ENCODE measurements at regions not wholly inside any gene's neighbourhood (a gene's known extent, or its start where the extent isn't known, plus 50 kb on each side); places are given as distances from the start of the nearest gene placed in this dataset.

DNA sequence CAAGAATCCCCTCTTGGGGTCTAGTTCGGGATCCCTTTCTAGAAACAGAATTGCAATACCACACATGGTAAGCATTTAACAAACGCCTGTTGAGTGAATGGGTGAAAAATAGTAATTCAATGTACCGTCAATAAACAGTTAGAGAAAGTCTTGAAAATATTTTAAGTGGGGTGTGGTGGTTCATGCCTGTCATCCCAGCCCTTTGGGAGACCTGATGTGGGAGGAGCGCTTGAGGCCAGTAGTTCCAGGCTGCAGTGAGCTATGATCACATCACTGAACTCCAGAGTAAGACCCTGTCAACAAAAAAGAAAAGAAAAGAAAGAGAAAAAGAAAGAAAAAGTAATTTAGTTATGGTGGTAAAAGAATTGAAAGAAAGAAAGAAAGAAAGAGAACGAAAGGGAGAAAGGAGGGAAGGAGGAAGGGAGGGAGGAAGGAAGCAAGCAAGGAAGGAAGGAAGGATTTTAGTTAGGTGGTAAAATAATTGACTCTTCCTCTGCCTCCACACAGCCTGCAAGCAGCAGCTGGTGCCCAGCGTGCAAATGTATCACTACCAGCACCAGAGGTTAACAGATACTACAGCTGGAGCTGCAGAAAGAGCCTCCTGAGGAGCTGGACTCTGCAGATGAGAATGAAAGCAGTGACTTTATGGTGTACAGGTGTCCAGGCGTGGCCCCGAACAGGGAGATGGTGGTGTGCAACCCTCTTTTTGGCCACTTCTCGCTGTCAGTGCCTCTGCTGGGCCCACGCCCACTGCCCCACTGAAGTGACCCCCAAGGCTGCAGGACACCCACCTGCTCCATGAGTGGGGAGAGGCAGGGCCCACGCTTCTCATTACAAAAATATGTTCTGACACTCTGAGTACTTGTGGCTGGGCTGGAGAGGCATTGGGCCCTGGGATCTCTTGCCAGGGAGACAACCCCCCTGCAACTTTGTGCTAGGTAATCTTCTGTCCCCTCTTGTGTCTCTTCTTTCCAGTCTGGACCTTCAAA lies 135.4 kb downstream of the BAMBI start:
- DNase-seq = no peak

DNA sequence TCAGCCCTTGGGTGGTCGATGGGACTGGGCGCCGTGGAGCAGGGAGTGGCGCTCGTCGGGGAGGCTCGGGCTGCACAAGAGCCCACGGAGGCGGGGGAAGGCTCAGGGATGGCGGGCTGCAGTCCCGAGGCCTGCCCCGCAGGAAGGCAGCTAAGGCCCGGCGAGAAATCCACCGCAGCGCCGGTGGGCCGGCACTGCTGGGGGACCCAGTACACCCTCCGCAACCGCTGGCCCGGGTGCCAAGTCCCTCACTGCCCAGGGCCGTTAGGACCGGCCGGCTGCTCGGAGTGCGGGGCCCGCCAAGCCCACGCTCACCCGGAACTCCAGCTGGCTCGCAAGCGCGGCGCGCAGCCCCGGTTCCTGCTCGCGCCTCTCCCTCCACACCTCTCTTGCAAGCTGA lies 138.4 kb downstream of the BAMBI start:
- no peak for DNase-seq

DNA sequence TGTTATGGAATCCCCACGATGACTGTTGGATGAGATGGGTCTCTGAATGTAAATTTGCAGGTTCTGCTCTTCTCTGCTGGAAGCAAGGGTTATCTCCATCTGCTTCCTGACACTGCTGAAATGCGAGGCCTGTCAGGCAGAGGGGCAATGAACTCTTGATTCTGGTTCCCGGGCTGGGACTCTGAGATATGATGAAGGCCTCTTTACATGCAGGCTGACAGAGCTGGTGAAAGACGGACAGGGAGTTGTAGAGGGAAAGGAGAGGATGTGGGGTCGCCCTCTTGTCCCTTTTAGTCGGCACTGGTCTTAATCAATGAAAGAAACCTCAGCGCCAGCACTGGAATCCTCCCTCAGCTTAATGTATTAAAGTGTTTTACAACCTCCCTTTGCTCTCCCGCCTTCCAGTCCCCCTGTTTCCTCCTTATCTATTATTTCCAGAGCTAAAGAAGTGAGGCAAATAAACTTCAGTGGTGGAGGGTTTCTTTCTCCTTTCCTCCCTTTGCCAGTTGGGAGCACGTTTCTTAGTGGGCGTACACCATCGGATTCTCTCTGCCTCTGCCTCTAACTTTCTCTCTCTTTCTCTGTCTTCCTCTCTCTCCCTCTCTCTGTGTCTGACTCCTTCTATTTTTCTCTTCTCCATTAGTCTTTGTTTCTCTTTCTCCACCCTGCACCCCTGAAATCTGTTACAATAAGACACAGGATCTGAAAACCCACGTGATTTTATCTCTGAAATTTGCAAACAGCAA lies 145.6 kb downstream of the BAMBI start:
- no peak for DNase-seq

DNA sequence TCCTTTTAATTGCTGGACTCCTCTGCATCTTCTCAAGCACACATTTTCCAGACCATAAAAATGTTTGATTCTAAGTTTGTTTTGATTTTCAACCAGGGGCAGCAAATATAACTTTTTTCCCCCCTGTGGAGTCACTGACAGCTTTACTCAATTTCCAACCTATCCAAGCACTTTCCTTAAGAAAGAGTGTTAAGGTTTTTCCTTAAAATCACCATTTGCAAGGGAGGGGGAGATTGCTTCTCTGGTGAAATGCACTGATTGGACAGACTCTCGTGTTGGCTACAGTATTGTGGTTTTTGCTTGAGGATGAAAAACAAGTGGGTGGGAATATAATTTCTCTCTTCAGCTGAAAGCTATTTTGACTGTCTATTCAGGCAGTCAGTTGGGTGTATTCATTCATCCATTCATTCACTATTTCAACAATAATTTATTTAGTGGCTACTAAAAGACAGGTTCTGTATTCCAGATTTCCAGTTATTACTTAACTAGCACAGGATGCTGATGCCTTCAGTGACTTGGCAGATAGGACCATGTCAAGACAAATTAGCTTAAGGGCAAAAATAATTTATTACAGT lies 146.3 kb downstream of the BAMBI start:
- DNase-seq = no peak

DNA sequence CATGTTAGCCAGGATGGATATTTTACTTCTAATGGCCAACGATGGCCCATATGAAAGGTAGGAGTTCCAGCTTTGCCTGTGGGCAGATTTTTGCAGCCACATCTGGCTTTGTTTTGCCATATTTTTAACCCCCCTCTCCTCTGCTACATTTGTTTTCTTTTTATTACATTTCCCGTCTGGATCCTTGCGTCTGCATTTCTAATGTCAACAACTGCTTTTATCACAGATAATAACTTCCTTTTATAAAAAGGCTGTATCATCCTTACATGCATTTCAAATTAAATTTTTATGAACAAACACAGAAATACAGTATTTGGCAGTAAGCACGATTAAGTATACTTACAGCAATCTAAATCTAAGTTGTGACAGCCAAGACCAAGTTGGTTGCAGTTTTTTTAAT lies 156.0 kb downstream of the BAMBI start:
- no peak for DNase-seq

DNA sequence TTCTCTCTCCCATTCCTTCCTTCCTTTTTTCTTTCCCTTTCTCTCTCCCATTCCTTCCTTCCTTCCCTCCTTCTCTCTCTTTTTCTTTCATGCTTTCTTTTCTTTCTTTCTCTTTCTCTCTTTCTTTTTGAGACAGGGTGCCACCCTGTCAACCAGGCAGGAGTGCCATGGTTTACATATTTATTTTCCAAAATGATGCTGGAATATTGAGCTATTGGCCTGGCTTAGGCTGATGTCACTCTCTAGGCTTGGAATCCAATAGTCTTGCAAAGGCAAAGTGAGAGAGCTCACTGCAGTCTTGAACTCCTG lies 159.1 kb downstream of the BAMBI start:
- DNase-seq = no peak

DNA sequence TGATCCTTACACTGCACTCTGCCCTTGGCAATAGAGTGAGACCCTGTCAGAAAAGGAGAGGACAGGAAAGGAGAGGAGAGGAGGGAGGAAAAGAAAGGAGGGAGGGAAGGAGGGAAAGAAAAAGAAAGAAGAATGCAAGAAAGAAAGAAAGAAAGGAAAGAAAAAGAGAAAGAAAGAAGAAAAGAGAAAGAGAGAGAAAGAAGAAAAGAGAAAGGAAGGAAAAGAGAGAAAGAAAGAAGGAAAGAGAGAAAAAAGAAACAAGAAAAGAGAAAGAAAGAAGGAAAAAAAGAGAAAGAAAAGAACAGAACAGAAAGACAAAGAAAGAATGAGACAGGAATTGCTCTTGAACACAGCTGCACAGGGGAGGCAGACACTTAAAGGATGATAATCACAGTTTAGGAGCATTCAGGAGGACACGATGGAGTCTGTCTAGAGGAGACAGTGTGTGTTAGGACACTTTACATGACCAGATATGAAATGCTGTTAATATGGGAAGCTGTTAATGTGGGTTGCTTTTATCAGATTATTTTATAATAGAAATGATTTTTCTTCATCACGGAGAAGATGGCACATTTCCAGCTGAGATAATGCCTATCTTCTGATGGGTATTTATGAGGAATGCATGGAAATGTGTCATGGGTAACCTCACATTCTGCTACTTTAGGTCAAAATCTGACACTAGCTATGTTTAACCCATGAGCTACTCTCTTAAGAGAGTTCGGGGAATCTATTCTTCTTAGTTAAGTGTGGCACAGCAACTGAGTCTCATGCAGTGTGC lies 160.5 kb downstream of the BAMBI start:
- DNase-seq = no peak

DNA sequence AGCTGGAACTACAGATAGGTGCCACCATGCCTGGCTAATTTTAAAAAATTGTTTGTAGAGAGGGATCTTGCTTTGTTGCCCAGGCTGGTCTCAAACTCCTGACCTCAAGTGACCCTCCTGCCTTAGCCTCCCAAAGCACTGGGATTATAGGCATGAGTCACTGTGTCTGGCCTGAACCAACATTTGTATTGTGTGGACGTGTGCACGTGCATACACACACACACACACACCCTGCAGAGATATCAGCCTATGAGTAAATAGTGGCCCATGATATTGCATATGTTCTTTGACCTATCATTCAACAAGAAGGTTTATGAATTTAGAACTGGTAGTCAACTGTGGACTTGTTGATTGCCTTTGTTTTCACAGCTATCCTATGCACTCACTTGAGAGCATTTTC lies 161.6 kb downstream of the BAMBI start:
- no peak for DNase-seq

DNA sequence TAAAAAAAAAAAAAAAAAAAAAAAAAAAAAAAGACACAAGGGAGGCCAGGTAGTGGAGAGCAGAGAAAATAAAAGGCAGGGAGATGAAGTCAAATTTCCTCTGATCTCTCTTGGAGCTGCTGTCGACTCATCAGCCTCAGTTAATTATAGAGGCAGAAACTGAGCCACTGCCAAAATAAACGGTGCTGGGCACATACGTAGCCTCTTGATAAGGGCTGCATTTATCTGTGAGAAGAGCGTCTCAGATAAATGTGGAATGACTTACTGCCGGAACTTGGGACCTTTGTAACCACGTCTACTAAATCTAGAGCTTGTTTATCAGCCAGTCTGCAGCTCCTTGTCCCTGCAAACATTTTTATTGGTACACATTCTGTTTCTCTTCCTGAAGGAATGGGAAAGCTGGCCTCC lies 162.3 kb downstream of the BAMBI start:
- DNase-seq = no peak

DNA sequence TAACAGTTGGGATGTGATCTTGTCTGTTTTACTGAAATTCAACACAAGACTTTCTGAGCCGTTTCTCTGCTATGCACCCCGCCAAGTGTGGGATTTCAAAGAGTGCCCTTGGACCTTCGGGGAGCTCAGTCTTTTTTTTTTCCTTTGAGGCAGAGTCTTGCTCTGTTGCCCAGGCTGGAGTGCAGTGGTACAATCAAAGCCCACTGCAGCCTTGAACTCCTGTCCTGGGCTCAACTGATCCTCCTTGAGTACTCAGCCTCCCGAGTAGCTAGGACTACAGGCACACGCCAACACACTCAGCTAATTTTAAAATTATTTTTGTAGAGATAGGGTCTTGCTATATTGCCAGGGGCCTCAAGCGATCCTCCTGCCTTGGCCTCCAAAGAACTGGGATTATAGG lies 162.9 kb downstream of the BAMBI start:
- DNase-seq = no peak

DNA sequence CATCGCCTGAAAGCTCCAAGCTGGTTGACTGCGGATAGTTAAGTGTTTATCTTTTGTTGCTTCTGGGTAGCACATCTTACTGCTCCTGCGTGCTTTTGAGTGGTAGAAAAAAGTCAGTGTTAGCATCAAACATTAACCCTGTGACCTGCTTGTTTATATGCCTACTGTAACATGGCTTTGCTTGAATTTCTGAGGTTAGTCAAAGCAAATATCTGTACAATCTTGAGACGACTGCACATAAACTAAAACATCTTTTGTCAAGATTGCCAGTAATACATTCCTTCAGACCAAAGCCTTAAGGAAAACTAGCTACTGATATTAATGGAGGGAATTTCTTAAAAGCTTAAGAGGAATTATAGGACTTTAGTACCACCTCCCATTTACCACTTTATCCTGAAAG lies 163.7 kb downstream of the BAMBI start:
- DNase-seq = no peak

DNA sequence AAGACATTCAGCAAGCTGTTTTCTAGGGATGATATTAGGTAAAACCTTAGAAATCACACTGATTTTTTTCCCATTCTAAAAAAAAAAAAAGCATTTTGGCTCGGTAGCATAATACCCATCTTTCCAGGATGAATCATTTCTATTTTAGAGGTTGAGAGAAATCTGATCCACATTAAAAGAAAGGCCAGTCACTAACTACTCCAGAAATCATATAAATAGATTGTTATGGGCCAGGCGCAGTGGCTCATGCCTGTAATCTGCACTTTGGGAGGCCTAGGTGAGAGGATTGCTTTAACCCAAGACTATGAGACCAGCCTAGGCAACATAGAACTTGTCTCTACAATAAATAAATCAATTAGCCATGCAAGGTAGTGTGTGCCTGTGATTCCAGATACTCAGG lies 164.3 kb downstream of the BAMBI start:
- DNase-seq = no peak

DNA sequence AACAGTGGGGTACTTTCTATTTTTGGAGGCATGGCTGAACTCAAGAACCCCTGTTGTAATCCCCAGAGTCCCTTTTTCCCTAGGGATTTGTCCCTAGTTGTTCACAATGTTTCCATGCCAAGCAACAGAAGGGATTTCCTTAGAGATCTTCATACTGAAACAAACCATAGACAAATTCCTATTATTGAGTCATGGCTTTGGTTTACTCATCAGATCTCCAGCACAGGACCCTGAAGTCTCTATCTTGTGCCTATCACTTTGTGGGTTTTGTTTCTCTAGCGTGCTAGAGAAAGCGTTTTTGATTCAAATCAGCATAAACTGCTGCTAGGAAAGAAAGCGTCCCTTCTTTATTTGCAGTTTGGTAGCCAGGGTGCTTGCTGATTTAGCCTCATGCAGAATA lies 165.0 kb downstream of the BAMBI start:
- no peak for DNase-seq

DNA sequence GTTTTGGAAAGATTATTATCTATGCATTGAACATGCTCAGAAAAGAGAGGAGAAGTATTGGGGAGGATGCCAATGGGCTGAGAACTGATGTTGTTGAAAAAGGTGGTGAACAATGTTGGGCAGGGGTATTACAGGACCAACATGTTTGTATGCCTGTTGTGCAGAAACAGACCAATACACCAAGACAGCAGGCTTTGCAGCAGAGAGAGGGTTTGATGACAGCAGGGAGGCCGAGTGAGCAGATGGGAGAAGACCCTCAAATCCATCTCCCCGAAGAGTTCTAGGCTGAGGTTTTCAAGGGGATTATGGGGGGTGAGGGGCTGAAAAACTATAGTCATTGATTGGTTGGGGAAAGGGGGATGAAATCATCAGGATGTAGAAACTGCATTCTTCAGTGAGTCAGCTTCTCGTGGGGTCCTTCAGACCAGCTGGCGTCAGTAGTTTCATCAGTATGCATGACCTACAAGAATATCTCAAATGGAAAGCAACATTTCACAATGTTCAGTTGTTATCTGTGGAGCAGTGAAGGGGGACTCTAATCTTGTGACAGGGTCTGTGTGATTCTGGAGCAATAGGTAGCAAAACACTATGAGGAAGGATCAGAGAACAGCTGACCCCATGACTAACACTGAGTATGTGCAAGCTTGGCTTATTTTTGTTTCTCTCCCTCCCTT lies 167.8 kb downstream of the BAMBI start:
- no peak for DNase-seq

DNA sequence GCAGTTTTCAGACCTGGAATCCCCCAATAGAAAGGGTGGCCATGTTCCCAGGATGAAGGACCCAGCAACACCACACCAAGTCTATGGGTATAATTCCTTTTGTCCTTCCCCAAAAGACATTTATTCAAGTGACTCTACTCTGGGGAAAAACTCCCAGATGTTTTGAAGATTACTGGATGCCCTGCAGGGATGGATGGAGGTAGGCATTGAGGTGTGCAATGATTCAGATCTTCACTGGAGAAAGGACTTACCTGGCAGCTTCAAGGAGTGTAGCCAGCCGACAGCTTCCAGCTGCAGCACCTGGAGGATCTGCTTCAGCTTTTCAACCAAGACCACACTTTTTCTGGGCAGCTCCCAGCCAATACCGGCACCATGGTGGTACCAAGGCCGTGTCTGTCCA lies 172.0 kb downstream of the BAMBI start:
- no peak for DNase-seq

DNA sequence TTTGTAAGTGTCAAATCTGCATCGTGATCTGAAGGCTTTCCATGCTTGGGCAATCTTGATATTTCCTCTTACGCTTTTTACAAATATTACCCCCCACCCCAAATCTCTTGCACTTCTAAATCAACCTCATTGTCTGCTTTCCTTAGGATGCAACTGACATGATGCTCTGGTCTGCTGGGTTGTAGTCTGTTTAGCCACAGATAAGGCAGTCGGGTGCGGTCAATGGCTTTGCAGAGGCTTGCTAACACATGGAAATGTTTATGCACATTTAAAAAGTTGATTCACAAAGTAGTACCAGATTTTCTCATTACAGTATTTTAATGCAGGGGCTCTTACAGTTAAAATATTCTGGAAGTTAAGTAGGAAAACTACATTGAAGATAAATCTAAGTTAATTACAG lies 172.5 kb downstream of the BAMBI start:
- DNase-seq = no peak

DNA sequence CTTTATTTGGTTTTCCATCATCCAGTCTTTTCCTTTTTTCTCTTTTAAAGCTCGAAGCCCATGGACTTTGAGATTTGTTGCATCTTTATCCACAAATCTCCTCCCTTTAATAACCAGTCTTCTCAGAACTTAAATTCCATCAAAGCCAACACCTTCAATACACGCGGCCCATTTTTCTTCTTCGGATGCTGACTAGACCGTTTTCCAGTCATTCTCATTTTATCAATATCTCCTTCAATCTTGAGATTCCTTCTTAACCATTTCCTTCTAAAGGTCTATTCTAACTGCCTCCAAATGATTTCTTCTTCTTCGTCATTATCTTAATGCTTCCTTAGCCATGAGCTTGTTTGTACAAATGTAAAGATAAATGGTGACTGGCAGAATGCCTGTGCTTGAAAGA lies 173.5 kb downstream of the BAMBI start:
- DNase-seq = no peak

DNA sequence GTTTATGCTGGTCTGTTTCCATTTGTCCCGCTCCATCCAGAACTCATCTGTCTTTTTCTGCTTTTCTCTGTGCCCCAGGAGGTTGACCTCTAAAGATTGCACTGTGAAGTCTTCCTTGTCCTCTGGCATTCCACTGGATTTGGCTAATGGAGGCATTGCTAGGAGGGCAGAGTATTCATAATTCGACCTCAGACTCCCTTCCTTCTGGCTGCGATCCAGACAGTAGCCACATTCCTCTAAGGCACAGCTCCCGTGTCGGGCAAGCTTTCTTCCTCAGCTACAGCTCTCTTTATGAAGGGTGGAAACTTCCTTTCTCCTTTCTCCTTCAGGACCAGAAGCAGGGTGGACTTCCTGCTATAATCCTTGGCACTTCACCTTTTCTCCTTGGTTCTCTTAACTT lies 175.9 kb downstream of the BAMBI start:
- DNase-seq = no peak

DNA sequence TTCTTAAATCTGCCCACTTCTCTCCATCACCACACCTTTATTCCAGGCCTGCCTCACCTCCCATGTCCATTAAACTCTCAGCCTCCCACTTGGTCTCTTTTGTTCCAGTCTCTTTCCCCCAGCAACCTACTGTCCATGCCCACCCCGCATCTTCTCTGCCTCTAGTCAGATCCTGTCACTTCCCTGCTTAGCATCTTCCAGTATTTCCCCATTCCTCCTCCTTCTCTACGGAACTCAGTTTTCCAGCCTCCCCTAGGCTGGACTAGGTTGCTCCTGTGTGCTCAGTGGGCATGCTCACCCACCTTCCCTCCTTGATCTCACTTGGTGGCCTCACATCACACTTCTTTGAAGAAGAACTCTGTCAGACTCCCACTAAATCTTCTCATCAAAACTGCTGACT lies 179.8 kb downstream of the BAMBI start:
- no peak for DNase-seq

DNA sequence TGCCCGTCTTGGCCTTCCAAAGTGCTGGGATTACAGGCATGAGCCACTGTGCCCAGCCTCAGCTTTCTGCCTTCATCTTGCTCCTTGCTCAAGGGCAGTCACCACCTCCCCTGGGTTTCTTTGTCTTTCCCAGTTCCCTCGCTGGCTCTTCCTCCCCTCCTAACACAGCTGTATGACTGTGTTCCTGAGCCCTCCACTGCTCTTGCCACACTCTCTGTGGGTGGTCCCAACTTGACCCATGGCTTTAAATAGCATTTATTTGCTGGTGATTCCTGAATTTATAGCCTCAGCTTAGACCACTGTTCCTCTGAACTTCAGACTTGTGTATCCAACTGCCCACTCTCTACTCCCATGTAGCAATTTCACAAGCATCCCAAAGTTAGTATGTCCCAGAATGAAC lies 181.3 kb downstream of the BAMBI start:
- DNase-seq = no peak

DNA sequence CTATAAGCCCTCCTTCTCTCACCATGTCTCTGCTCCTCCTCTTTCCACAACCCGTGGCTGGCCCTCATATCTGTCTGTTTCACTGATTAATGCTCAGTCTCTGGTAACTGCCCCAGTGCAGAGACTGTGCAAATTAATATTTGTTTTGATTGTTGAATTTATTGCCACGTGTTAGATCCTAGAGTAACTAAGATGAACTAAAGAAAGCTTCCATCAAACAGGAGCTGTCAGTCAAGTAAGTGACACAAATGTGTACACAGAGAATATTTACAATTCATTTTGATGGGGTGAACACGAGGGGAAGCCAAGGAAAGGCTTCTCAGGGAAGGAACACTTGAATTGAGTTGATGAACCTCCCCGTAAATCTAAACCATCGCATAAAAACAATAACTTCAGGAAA lies 182.5 kb downstream of the BAMBI start:
- DNase-seq = no peak

DNA sequence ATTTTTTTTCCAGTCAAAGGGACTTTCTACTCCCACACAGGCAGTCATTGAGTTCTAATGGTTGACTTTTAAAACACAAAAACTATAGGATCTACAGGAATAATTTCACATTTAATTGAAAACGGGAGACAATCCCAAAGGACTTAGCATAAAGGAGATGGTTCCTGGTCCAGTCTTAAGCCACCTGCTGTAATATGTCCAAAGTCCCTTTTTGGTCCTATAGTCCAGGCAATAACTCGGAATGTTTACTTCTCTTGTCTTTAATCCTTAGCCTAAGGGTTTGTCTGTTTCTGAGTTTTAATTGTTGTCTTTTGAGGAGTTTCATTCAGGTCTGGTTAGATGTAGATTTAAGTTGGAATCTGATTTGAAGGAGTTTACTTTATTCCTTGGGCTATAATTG lies 184.9 kb downstream of the BAMBI start:
- no peak for DNase-seq
